HPDE6-E6E7 (cell line): ENCODE measurements at regions not wholly inside any gene's neighbourhood (a gene's known extent, or its start where the extent isn't known, plus 50 kb on each side); places are given as distances from the start of the nearest gene placed in this dataset.
"Not testable (repeated sequence)": the region's sequence is repeated elsewhere in the genome, so short reads cannot be mapped to it uniquely, and the experiment has no call there.

Source experiments
- DNase-seq: peaks from one replicate; pipeline ENCODE4 v3.0.0; 2011; ENCODE audit warnings: missing footprints; ENCODE audit errors: extremely low spot score

DNA sequence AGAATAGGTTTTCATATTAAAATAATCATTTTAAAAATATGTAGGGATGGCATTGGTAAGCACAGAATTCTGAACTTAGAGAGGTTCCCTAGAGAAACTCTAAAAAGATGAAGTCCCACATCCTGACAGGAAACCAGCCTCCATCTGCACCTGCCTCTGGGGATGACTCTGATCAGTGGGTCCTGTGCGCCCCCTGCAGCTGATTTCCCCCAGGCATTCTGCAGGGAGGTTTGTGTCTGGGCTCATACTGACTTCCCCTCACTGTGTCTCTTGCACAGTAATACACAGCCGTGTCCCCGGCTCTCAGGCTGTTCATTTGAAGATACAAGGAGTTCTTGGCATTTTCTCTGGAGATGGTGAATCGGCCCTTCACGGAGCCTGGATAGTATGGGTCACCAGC, 602.9 kb downstream of the TMEM121 start:
- no peak for DNase-seq

DNA sequence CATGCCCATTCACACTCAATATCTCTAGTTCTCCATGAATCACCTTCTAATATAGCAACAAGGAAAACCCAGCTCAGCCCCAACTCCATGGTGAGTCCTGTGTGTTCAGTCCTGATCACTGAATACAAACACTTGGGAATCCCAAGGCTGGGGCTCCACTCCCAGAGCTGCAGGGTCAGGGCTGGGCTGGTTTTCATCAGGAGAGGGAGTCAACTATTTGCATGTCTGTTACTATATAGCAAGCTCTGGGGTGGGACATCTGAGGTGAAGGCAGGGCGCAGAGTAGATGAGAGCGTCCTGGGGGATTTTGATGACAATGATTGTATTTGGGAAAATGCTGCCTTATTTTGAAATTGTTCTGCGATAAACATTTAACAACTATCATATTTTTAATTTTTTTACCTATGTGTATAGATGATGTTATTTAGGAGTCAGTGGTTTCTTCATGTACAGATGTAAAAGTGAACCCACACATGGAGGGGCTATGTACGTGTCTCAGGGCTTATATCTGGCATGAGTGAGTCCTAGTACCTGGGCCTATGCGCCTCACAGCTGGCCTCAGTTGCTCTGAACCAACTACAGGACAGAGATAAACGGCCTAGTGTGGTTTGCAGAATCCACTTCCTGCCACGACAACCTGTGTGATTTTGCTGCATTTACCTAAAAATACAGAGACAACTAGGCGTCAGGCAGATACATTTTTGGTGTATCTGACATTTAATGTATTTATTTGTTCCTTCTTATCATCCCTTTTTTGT, 603.7 kb downstream of the TMEM121 start:
- DNase-seq = not testable (repeated sequence)

DNA sequence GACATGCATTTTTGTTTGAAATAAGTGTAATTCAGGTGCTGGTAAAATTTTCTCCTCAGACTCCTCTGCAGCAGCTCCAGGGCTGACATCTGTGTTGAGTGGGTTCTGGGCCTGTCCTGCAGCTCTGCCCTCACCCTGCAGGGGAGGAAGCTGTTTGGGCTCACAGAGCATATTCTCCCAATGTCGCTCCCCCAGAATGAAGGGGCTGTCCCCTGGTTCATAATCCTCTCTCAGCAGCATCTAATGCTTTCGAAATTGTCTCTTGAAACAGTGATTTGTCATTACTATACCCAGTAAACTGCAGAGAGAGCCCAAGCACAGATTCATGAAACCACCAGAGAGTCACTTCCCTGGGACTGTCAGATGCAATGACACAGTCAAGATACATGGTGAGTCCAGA, 606.7 kb downstream of the TMEM121 start:
- DNase-seq = not testable (repeated sequence)

DNA sequence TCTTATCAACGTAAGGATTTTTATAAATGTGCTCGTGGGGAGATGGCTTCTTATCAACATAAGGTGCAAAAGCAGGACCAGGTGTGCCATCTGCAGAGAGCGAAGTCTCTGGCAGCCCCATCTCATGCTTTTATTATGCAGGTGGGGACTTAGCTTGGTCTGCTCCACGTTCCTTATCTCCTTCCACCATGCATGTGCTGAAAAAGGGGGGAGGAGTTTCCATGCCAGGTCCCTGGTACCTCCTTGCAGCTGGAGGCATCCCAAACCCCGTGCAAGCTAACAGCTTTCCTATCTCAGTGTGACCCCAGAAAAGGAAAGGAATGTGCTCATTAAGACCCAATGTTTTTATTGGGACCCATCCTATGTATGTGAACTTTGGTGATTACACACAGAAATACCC, 608.5 kb downstream of the TMEM121 start:
- no peak for DNase-seq

DNA sequence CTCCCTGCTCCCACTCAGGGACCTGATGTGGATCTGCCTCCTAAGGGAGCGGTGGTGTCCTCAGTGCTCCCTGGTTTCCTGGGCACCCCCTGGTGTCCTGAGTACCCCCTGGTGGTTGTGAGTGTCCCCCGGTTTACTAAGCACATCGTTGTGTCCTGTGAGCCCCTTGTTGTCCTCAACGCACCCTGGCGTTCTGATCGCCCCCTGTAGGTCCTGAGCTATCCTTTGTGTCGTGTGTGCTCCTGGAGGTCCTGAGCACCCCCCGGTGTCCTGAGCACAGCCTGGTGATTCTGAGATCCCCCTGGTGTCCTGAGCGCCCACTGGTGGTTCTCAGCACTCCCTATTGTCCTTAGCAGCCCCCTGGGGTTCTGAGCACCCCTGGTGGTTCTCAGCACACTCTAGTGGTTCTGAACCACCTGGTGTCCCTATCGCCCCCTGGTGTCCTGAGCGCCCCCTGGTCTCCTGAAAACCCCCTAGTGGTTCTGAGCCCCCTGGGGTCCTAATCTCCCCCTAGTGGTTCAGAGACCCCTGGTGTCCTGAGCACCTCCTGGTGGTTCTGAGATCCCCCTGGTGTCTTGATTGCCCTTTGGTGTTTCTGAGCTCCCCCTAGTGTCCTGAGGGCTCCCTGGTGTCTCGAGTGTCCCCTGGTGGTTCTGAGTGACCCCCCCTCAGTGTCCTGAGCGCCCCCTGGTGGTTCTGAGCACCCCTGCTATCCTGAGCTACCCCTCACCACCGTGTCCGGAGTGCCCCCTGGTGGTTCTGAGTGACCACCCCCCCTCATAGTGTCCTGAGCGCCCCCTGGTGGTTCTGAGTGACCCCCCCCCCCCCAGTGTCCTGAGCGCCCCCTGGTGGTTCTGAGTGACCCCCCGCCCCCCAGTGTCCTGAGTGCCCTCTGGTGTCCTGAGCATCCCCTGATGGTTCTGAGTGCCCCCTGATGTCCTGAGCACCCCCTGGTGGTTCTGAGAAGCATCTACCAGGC, 615.1 kb downstream of the TMEM121 start:
- DNase-seq = no peak

DNA sequence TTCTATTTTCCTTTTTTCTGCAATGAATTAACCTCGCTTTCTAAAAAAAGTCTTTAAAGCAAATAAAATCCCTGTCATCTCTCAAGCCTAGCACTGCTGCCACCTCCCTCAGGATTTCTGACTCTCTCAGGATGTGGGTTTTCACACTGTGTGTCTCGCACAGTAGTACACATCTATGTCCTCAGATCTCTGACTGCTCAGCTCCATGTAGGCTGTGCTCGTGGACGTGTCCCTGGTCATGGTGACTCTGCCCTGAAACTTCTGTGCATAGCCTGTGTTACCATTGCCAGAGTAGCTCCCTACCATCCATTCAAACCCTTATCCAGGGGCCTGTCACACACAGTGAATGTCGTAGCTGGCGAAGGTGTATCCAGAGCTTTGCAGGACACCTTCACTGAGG, 619.3 kb downstream of the TMEM121 start:
- DNase-seq = not testable (repeated sequence)

DNA sequence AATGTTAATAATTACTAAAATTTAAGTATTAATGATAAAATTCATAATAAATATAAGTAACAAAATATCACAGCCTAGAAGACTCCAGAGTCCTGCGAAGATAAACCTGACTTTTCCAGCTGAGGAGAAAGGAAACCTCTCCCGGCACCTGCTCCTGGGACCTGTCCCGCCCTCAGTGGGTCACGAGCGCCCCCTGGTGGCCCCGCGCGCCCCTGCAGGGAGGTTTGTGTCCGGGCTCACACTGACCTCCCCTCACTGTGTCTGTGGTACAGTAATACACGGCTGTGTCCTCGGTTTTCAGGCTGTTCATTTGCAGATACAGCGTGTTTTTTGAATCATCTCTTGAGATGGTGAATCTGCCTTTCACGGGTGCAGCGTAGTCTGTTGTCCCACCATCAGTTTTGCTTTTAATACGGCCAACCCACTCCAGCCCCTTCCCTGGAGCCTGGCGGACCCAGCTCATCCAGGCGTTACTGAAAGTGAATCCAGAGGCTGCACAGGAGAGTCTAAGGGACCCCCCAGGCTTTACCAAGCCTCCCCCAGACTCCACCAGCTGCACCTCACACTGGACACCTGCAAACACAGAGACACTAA, 627.1 kb downstream of the TMEM121 start:
- DNase-seq = not testable (repeated sequence)

DNA sequence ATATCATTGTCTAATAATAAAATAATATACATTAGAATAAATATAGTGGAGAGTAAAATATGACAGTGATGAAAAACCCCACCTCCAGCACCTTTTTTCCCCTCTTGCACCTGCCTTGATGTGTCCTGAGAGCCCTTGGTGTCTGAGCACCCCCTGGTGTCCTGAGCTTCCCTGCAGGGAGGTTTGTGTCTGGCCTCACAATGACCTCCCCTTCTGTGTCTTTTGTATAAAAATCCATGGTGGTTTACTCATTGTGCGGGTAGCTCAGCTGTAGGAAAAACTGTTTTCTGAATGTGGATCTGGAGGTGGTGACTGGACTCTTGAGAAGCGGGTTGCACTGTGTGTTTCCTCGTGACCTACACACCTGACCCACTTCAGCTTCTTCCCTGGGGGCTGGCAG, 636.9 kb downstream of the TMEM121 start:
- no peak for DNase-seq

DNA sequence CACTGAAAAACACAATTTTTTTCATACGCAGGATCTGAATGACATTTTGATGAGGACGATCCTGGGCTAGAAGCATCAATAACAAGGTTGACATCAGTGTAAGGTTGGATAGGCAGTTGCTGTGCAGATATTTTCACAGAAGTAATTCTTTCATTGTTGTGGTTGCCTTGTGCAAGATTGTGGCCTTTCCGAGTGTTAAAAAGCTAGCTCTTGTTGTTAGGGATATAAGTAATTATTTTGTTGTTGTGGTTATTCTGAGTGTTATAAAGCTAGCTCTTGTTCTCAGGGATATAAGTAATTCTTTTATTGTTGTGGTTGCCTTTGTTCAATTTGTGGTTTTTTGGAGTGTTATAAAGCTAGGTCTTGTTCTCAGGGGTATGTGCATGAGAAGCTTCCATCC, 637.4 kb downstream of the TMEM121 start:
- not testable (repeated sequence) for DNase-seq

DNA sequence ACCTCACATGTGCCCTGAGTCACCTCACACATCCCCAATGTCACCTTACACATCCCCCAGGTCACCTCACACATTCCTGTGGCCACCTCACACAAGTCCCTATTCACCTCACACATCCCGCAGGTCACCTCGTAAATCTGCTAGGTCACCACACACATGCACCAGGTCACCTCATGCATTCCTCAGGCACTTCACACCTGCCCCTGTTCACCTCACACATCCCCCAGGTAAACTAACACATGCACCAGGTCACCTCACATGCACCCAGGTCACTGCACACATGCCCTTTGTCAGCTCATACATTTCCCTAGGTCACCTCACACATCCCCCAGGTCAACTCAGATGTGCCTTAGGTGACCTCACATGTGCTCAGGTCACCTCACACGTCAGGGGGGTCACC, 639.8 kb downstream of the TMEM121 start:
- no peak for DNase-seq

DNA sequence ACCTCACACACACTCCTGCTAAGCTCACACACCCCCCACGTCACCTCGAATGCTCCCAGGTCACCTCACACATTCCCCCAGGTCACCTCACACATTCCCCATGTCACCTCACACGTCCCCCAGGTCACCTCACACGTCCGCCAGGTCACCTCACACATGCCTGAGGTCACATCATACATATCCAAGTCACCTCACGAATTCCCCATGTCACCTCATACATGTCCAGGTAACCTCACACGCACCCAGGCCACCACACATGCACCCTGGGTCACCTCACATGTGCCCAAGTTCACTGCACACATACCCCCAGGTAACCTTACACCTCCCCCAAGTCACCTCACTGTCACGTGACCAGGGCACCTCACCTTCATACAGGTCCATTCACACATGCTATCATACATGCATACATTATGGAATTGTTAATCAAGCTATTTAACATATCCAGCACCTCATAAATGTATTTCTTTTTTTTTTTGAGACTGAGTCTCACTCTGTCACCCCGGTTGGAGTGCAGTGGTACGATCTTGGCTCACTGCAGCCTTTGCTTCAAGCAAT, 640.3 kb downstream of the TMEM121 start:
- no peak for DNase-seq

DNA sequence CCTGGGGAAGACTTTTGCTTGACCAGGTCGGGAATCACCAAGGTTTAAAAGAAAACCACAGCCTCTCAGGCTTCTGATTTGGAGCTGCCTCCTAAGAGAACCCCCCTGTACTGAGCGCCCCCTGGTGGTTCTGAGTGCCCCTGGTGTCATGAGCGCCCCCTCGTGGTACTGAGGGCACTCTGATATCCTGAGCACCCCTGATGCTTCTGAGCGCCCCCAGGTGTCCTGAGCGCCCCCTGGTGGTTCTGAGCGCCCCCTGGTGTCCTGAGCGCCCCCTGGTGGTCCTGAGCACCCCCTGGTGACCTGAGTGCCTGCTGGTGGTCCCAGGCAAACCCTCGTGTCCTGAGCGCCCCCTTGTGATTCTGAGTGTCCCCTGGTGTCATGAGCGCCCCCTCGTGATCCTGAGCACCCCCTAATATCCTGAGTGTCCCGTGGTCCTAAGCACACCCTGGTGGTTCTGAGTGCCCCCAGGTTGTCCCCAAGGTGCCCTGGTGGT, 643.8 kb downstream of the TMEM121 start:
- not testable (repeated sequence) for DNase-seq

DNA sequence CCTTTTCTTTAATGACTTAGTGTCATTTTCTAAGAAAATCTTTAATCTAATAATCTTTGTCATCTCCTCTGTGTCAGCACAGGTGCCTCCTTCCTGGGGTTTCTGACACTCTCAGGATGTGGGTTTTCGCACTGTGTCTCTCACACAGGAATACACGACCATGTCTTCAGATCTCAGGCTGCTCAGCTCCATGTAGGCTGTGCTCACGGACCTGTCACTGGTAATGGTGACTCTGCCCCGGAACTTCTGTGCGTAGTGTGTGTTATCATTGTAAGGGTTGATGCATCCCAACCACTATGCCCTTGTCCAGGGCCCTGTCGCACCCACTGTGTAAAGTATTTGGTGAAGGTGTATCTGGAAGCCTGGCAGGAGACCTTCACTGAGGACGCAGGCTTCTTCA, 647.8 kb downstream of the TMEM121 start:
- DNase-seq = no peak

DNA sequence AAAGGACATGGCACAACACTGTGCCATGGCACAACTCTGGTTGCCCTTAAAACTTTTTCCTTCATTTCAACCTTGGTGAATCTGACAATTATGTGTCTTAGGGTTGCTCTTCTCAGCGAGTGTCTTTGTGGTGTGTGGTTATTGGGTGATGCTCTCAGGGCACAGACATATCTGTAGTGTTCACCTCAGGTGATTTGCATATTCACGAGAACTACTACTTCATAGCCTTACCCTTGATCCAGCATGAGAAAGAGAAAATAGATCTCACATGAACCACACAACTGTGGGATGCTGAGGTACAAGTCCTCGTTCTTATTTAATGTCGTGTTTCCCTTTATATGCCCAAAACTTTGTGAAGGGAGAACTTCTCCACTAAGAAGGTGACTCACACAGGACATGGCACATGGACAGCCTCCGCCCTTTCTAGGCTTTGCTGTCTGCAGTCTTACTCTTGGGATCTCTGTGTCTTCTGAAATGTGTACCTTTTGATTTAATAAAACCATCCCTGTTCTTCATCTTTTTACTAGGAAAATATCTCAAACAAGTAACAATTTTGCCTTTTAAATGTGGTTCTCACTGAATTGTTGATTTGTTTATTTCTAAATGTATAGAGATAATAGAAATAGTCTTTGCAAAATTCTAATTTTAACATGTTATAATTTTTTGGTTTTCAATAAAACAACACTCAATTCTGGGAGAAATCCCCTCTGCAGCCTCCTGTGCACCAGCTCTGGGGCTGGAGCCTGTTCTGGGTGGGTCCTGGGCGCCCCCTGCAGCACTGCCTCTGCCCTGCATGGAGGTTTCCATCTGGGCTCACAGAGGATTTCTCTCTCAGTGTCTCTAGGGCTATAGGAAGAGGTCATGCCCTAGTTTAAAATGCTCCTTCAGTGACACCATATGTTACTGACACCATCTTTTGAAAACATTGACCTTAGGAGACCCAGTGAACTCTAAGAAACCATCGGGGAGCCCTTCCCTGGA, 651.2 kb downstream of the TMEM121 start:
- DNase-seq = not testable (repeated sequence)

DNA sequence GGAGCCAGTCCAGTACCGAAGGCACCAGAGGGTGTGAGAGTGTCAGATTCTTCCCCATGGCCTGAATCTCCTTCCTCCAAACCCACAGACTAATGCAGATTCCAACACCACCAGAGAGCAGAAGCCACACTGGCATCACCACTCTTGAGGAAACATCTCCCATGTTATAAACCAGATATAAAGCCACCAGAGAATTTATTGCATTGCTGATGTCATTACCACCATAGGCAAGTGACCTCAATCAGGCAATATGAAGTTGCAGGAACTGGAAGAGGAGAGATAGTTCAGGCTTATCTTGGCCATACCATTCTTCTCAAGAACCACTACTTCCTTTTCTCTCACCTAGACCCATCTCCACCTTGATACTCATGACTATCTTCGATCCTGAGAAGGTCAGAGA, 653.4 kb downstream of the TMEM121 start:
- DNase-seq = no peak

DNA sequence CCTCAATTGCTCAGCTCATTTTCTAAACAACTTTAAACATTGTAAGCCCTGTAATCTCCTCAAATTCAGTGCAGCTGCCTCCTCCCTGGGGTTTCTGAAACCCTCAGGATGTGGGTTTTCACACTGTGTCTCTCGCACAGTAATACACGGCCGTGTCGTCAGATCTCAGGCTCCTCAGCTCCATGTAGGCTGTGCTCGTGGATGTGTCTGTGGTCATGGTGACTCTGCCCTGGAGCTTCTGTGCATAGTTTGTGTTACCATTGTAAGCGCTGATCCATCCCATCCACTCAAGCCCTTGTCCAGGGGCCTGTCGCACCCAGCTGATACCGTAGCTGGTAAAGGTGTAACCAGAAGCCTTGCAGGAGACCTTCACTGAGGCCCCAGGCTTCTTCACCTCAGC, 658.4 kb downstream of the TMEM121 start:
- DNase-seq = not testable (repeated sequence)

DNA sequence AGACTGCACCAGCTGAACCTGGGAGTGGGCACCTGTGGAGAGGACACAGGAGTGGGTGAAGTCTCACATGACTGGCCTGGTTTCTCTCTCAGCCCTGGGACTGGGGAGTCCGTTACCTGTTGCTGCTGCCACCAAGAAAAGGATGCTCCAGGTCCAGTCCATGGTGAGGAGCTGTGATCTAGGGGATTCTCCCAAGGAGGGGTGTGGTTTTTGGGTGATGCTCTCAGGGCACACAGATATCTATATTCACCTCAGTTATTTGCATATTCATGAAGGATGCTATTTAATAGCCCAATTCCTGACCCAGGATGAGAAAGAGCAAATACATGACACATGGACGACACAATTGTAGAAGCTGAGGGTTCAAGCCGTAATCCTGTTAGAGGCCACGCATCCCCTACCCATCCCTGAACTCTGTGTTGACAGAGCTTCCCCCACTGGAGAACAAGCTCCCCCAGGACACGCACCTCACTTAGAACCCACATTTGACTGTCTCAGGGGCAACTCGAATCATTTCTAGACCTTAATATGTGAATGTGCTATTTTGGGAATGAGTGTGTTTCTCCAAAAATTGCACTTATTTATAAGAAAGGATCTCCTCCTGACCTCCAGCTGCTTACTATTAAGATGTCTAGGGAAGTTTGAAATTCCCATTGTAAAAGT, 658.9 kb downstream of the TMEM121 start:
- not testable (repeated sequence) for DNase-seq

DNA sequence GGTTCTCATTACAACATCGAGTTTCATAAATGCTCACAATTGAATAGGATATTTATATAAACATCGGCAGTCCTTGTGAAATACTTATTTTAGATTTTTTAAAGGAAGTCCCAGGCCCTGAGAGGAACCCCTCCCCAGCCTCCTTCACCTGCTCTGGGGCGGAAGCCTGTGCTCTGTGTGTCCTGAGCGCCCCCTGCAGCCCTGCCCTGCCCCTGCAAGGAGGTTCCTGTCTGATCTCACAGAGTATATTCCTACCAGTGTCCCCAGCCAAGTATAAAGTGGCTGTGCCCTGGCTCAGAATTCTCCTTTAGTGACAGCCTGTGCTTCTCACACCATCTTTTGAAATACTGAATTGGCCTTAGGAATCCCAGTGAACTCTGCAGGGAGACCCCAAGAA, 659.5 kb downstream of the TMEM121 start:
- no peak for DNase-seq

DNA sequence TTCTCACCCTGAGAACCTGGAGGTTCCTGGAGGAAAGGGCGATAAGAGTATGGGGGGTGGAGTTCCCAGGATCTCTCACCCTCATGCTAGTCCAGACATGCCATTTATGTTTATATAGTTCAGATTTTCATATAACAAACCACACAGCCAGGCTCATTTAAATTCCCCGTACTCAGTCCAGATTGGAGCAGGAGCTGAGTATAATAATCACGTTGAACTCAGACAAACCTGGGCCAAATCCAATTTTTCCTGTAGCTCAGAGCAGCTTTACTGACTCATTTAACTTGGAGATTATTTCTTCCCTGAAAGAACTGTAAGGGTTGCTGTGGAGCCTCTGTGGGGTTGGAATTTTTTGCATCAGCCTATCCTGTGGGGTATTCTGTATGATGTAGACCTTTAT, 660.8 kb downstream of the TMEM121 start:
- DNase-seq = no peak

DNA sequence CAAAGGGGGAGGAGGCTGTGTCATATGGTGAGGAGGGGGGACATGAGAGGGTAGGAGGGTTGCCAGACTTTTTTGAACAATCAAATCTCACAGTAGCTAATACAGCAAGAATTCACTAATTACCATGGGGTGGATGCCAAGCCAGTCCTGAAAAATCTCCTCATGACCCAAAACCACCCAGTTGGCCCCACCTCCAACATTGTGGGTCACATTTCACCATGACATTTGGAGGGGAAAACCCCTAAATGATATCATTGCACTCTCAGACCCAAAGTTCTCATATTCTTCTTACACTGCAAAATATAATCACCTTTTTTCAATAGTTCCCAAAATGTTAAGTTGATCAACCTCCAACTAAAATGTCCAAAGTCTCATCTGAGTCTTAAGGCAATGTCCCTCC, 666.3 kb downstream of the TMEM121 start:
- not testable (repeated sequence) for DNase-seq
